Osteoblast (primary cell): ENCODE measurements at regions not wholly inside any gene's neighbourhood (a gene's known extent, or its start where the extent isn't known, plus 50 kb on each side); places are given as distances from the start of the nearest gene placed in this dataset.
"Not testable (repeated sequence)": the region's sequence is repeated elsewhere in the genome, so short reads cannot be mapped to it uniquely, and the experiment has no call there.

Source experiments
- DNase-seq: peaks from one replicate; pipeline ENCODE4 v3.0.0; 2011; ENCODE audit warnings: low spot score, mixed read lengths; ENCODE audit not compliant: insufficient read length; ENCODE audit errors: missing footprints
- H2AFZ ChIP-seq: 2 replicates; pipeline ENCODE4 v1.6.0; 2011; ENCODE audit warnings: mild to moderate bottlenecking, low read length
- H3K27ac ChIP-seq: 2 replicates; pipeline ENCODE4 v1.5.1; 2011; ENCODE audit warnings: mild to moderate bottlenecking, low read depth, low read length, moderate library complexity
- H3K27me3 ChIP-seq: 2 replicates; pipeline ENCODE4 v1.6.0; 2012; ENCODE audit warnings: mild to moderate bottlenecking, control low read depth, inconsistent platforms, low read length, moderate library complexity; ENCODE audit not compliant: insufficient read depth
- H3K36me3 ChIP-seq: 2 replicates; pipeline ENCODE4 v1.5.1; 2011; ENCODE audit warnings: mild to moderate bottlenecking, low read length, control low read depth, moderate library complexity; ENCODE audit not compliant: insufficient read depth
- H3K4me1 ChIP-seq: 2 replicates; pipeline ENCODE4 v1.5.1; 2011; ENCODE audit warnings: mild to moderate bottlenecking, low read length, control low read depth, moderate library complexity; ENCODE audit not compliant: insufficient read depth
- H3K4me2 ChIP-seq: 2 replicates; pipeline ENCODE4 v1.6.0; 2011; ENCODE audit warnings: mild to moderate bottlenecking, low read length; ENCODE audit not compliant: insufficient read depth
- H3K4me3 ChIP-seq: fragments of 200-600 bp; sonication (generic); 3 replicates; pipeline ENCODE4 v1.5.1; 2012; ENCODE audit warnings: mild to moderate bottlenecking, low read length, inconsistent platforms; ENCODE audit not compliant: insufficient read depth
- H3K79me2 ChIP-seq: 2 replicates; pipeline ENCODE4 v1.6.0; 2012; ENCODE audit warnings: mild to moderate bottlenecking, low read length, control low read depth, inconsistent platforms; ENCODE audit not compliant: insufficient read depth
- H3K9me3 ChIP-seq: 2 replicates; pipeline ENCODE4 v1.5.1; 2011; ENCODE audit warnings: low read depth, low read length, control low read depth
- H4K20me1 ChIP-seq: 2 replicates; pipeline ENCODE4 v1.6.0; 2012; ENCODE audit warnings: mild to moderate bottlenecking, low read length, control low read depth; ENCODE audit not compliant: insufficient read depth
- CTCF ChIP-seq: IDR thresholded peaks from 2 replicates; pipeline ENCODE4 v1.5.1; 2011; ENCODE audit warnings: mild to moderate bottlenecking, low read depth, low read length, moderate library complexity; ENCODE audit errors: extremely low read depth

- Histone ChIP-seq H3K79me2 (no peaks in the 10 kb centered on the region), H3K4me1 (no peaks in the 10 kb centered on the region), H3K9me3 (no peaks in the 10 kb centered on the region), H3K36me3 (no peaks in the 10 kb centered on the region), H4K20me1 (no peaks in the 10 kb centered on the region), H3K27ac (no peak overlapping the region), H3K27me3 (no peaks in the 10 kb centered on the region), H3K4me3 (no peak overlapping the region), H3K4me2 (no peak overlapping the region), H2AFZ (no peak overlapping the region)
- no peak for DNase-seq
- no peak for TF ChIP-seq CTCF
Measured at GRCh38 chr4:108417923-108418322, 202.5 kb upstream of the RPL34 start.

GRCh38 chr4:108416831-108417230 lies 203.5 kb upstream of the RPL34 start:
- no peaks in the 10 kb centered on the region for H3K27me3 ChIP-seq
- H3K9me3 ChIP-seq, result no peaks in the 10 kb centered on the region
- no peak overlapping the region for H3K4me2 ChIP-seq
- H2AFZ ChIP-seq, result no peak overlapping the region
- no peaks in the 10 kb centered on the region for H3K79me2 ChIP-seq
- no peak overlapping the region for H3K27ac ChIP-seq
- H3K36me3 ChIP-seq, result no peaks in the 10 kb centered on the region
- no peaks in the 10 kb centered on the region for H3K4me1 ChIP-seq
- DNase-seq, result no peak
- no peak overlapping the region for H3K4me3 ChIP-seq
- TF ChIP-seq CTCF, result no peak
- no peaks in the 10 kb centered on the region for H4K20me1 ChIP-seq

GRCh38 chr4:108415389-108415788 lies 205.0 kb upstream of the RPL34 start:
- Histone ChIP-seq H3K27me3 (no peaks in the 10 kb centered on the region), H3K4me2 (no peak overlapping the region), H3K79me2 (no peaks in the 10 kb centered on the region), H3K4me3 (no peak overlapping the region), H2AFZ (no peak overlapping the region), H3K9me3 (no peaks in the 10 kb centered on the region), H4K20me1 (no peaks in the 10 kb centered on the region), H3K4me1 (no peaks in the 10 kb centered on the region), H3K36me3 (no peaks in the 10 kb centered on the region), H3K27ac (no peak overlapping the region)
- TF ChIP-seq CTCF, result no peak
- no peak for DNase-seq

- DNase-seq, result no peak
- H2AFZ ChIP-seq, result no peak overlapping the region
- no peaks in the 10 kb centered on the region for H3K9me3 ChIP-seq
- H3K36me3 ChIP-seq, result no peaks in the 10 kb centered on the region
- H3K27ac ChIP-seq, result no peak overlapping the region
- H4K20me1 ChIP-seq, result no peaks in the 10 kb centered on the region
- no peaks in the 10 kb centered on the region for H3K79me2 ChIP-seq
- H3K4me1 ChIP-seq, result no peaks in the 10 kb centered on the region
- H3K27me3 ChIP-seq, result no peaks in the 10 kb centered on the region
- no peak for TF ChIP-seq CTCF
- H3K4me2 ChIP-seq, result no peak overlapping the region
- H3K4me3 ChIP-seq, result no peak overlapping the region
Measured at GRCh38 chr4:108411836-108412235, 208.5 kb upstream of the RPL34 start.

- not testable (repeated sequence) for H3K4me1 ChIP-seq, H2AFZ ChIP-seq, H3K4me2 ChIP-seq, H4K20me1 ChIP-seq, H3K4me3 ChIP-seq, H3K36me3 ChIP-seq, H3K27ac ChIP-seq, H3K9me3 ChIP-seq, H3K79me2 ChIP-seq, H3K27me3 ChIP-seq, DNase-seq
Measured at GRCh38 chr4:108409691-108410090, 210.7 kb upstream of the RPL34 start.
